Caki2 (cell line): ENCODE measurements at regions not wholly inside any gene's neighbourhood (a gene's known extent, or its start where the extent isn't known, plus 50 kb on each side); places are given as distances from the start of the nearest gene placed in this dataset.
"Not testable (repeated sequence)": the region's sequence is repeated elsewhere in the genome, so short reads cannot be mapped to it uniquely, and the experiment has no call there.

Experiments
- DNase-seq: peaks from one replicate; pipeline ENCODE4 v3.0.0-alpha.2; 2015; ENCODE audit warnings: low read depth
- in situ Hi-C: cut with HindIII; loops from 2 replicates; pipeline ENCODE4 v1.10.0; 2016; ENCODE audit warnings: low sequenced_read_pairs, low pct_unique_long_range_greater_than_20kb, mixed read lengths

DNA sequence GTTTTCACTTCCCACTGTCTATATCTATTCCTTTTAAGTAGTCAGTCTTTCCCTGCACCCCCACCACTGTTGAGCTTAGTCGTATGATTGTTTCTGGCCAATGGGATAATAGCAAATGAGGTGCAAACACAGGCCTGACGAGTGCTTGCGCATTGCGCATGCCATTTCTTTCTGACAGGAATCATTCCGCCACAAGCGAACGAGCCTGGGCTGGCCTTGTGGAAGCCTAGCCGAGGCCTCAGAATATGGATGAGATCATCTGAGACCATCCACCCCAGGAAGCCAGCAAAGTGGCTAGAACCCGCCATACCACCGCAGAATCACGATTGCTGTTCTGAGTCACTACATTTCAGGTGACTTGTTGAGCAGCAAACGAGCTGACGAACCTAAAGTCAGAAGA lies 52.2 kb upstream of the PRL start:
- in situ Hi-C loops: no loop called here
- no peak for DNase-seq

GRCh38 chr6:22349528-22349927 lies 52.7 kb upstream of the PRL start:
- in situ Hi-C loops: no loop called here
- DNase-seq: no peak

DNA sequence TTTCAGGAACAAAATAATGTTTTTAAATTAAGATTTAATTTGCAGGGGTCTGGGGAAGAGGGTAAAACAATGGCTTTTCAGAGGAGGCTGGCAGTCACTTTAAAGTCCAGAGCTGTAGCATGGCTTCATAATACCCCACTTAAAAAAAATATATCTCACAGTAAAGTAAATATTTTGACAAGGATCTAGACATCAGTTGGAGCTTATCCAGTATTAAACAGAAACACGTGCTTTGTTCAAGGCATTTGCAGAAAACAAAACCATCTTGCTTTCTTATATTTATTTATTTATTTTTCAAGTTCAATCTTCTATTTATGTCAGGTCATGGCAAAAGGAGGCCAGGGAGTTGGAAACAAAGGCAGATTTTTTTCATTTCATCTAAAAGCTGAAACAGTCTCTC lies 53.3 kb upstream of the PRL start:
- in situ Hi-C loops: no loop called here
- no peak for DNase-seq

- DNase-seq: no peak
- in situ Hi-C loops: no loop called here
Observed at GRCh38 chr6:22353101-22353500, 56.3 kb upstream of the PRL start.

GRCh38 chr6:22356362-22356940 lies 59.6 kb upstream of the PRL start:
- in situ Hi-C loops: no loop called here
- no peak for DNase-seq

DNA sequence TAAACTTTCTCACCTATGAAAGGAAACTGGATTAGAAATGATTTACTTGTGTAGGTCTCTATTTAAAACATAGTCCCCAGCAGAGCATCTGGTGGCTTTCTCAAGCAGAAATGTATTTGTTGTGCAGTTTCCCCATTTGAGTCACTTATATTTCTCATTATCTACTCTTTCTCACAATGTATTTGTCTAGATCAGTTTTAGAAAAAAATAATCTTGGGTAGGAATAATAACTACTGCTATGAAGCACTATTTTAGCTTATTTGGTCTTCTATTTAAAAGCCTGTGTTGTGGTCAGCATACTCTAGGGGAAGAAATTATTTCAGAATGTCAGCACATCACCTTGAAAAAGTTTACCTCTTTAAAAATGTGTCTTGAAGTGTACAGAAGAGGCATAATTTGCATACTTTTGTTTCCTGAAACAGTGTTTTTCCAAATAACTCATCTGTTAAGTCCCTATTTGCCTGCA lies 60.9 kb upstream of the PRL start:
- in situ Hi-C loops: no loop called here
- DNase-seq: no peak

DNA sequence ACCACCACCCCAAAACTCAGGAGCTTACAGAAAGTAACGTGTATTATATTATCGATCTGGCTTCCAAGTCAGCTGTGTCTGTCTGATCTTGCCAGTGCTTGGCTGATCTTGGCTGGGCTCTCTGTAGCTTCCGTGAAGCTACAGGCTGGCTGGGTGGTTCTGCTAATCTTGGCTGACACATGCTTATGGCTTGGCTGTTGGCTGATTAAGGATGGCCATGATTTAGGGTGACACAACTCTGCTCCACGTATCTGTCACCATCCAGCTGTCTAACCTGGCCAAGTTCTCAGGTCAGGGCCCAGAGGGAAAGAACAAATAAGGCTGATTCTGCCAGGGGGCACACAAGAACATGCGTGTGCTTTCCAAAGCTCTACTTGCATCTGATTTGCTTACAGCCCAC lies 64.7 kb upstream of the PRL start:
- no peak for DNase-seq
- in situ Hi-C loops: no loop called here

DNA sequence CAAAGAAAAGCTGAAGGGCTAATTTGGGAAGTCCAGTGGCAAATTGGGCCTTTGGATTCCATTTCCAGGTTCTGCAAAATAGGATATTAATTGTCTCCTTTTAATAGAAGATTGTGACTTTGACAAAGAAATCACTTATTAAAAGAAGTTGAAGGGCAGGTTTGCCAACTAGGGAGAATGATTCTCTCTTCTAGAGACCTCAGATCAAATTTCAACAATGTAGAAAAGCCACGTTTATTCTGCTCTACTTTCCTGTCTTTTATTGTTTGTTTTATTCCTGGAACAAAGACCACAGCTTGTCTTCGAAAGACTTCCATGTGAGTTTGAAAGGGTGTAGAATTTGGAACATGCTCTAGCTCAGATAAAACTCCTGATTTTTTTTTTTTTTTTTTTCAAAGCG lies 65.5 kb upstream of the PRL start:
- in situ Hi-C loops: no loop called here
- DNase-seq: no peak

DNA sequence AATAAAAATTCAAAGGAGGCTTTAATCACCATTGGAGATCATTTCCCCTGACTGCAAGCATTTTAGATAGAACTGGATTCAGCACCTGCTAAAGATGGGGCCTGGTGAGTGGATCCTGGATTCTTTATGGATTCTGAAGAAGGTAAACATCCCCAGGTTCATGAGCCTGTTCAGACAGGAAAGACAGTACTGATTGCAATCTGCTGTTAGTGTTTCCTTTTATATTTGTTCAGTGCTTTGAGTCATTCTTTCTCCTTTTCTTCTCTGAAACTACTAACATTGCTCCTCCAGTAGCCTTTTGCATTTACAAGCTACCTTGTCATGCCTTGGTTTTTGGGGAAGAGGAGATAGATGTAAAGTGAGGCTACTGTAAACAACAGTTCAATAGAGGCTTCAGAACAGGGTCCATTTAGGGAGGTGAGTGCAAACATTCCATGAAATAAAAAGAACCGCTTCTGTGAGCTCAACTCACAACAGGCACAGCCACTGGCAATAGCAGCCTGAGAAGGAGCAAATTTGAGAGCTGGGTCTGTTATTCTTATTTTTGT lies 66.4 kb upstream of the PRL start:
- no peak for DNase-seq
- in situ Hi-C loops: no loop called here

GRCh38 chr6:22363714-22364239 lies 66.9 kb upstream of the PRL start:
- in situ Hi-C loops: no loop called here
- DNase-seq: no peak

- no peak for DNase-seq
- in situ Hi-C loops: no loop called here
Observed at GRCh38 chr6:22364306-22364705, 67.5 kb upstream of the PRL start.

GRCh38 chr6:22366214-22366613 lies 69.4 kb upstream of the PRL start:
- in situ Hi-C loops: no loop called here
- DNase-seq: no peak

- no peak for DNase-seq
- in situ Hi-C loops: no loop called here
Observed at GRCh38 chr6:22367346-22367745, 70.5 kb upstream of the PRL start.

- in situ Hi-C loops: no loop called here
- DNase-seq: no peak
Observed at GRCh38 chr6:22368794-22369193, 72.0 kb upstream of the PRL start.

- in situ Hi-C loops: no loop called here
Observed at GRCh38 chr6:22372922-22373321, 76.1 kb upstream of the PRL start.

DNA sequence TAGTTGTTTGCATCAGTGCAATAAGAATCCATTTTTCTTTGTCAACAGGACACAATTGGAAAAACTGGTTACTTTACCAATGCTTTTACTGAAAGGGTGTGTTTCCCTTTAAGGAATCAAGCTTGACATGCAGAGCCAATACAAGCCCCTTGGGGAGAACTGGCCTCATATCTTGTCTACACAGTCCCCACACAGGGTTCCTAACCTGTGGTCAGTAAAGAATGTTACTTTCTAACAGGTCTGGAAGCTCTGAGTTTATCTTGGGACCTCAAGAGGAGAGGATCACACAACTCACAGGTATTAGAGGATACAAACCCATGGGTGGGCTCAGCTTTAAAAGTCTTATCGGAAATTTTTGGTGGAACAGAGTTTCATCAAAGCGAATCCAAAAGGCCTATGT lies 78.1 kb upstream of the PRL start:
- in situ Hi-C loops: not testable (repeated sequence)

More at GRCh38 chr6:22372922-22373321, 76.1 kb upstream of the PRL start:
- DNase-seq: no peak

GRCh38 chr6:22376293-22376692 lies 79.5 kb upstream of the PRL start:
- DNase-seq, in situ Hi-C loops: not testable (repeated sequence)

More for the DNA sequence above, 78.1 kb upstream of the PRL start:
- DNase-seq: not testable (repeated sequence)

DNA sequence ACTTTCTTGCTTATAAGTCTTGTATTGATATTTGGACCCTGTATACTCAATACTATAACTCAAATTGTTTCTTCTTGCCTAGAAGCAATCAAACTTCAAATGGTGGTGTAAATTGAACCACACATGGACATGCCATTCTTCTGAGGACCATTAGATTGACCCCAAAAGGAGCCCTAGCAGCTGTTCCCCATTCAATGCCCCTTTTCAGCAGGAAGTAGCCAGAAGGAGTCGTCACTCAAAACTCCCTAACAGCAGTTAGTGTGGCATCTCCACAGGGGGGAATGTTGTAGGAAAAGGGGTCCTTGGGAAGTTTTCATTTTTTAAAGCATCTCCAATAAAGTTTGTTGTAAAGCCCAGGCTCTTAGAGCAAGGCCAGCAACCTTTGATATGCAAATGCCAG lies 81.7 kb upstream of the PRL start:
- in situ Hi-C loops, DNase-seq: not testable (repeated sequence)

GRCh38 chr6:22380236-22380635 lies 83.4 kb upstream of the PRL start:
- in situ Hi-C loops: no loop called here
- DNase-seq: no peak

- no peak for DNase-seq
- in situ Hi-C loops: no loop called here
Observed at GRCh38 chr6:22381845-22382544, 85.2 kb upstream of the PRL start.
